ENCODE measurements at regions not wholly inside any gene's neighbourhood (a gene's known extent, or its start where the extent isn't known, plus 50 kb on each side); places are given as distances from the start of the nearest gene placed in this dataset.
"Not testable (repeated sequence)": the region's sequence is repeated elsewhere in the genome, so short reads cannot be mapped to it uniquely, and the experiment has no call there.

DNA sequence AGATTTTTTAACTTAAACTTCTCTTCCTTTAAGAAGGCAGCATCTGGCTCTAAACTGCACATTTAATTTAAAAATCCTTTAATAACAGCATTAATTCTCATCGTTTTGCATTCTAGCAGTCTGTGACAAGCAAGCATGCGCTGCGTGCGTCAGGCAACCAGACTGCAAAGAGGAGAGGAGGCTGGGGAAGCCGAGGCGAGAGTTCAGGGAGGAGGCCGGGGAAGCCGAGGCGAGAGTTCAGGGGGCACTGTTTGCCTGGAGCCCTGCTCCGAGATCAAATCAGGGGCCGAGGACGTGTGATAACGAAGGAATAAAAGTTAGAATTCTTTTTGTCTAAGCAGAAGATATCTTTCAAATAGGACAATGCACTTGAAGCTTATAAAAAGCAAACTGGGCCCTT is 435.7 kb downstream of the EFNB2 start:
- no peak for DNase-seq (ENCODE audit: low read depth, low spot score)

DNA sequence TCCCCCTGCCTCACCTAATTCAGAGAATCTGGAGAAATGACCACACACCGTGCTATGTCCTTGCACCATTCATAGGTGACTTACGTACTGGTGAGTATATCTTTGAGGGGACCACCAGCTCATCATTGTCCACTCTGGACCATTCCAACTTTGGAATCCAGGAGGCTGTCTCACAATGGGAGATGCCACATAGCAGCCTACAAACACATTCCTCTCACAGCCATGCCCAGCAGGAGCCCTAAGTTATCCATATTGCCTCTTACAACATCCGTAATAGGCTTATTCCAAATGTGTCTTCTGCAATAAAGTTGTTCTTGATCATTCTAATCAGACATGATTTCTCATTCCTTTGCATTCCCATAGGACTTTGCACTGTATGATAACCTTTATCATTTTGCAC is 436.7 kb downstream of the EFNB2 start:
- DNase-seq (ENCODE audit: low read depth, low spot score): no peak

DNA sequence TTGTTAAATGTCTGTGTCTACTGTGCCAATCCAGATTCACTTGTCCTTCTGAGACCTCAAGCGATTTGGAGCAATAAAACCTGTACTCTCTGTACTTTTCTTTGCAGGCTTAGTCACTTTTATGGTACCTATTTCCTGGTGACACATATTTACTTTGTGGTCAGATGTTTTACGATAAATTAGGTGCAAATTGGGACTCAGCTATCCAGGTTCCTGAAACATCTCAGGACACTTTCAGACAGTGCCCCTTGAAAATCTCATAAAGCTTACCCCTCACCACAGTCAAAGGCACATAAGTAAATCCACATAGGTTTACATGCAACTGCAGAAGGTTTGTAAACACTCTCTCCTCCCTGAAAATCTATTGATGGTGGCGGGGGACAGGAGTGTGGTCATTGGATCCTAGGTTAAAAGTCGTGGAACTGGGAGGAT is 438.8 kb downstream of the EFNB2 start:
- DNase-seq (ENCODE audit: low read depth, low spot score): no peak

DNA sequence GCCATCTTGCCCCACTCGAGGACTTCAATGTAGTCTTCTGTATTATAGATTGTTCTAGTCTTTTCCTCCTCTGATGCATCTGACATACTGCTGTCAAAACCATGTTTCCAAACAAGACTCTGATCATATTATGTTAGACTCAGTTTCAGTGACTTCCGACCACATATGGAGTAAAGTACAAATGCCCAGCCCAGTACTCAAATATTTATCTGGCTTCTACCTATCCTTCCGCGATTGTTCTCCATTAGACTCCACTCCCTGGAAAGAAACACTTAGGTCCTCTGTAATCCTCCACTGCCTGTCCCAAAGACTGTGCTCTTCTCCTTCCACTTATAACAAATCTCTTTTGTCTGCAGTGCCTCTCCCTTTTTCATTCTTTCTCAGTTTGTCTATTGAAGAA is 439.5 kb downstream of the EFNB2 start:
- DNase-seq (ENCODE audit: low read depth, low spot score): no peak

DNA sequence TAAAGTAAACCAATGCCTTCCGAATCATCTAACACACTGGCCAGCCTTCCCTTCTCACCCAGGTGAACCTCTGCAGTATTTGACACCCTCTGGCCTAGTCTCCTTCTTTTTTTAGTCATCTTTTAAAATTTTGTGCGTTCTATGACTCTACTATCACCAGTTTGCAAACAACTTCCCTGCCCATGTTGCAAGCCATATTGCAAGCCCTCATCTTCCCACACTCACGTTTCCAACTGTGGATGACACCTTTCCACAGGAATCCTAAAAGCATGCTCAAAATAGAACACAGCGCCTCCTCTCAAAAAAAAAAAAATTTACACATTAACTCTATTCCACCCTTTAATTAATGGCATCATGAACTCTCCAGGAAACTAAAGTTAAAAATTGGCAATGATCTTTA is 440.1 kb downstream of the EFNB2 start:
- DNase-seq (ENCODE audit: low read depth, low spot score): no peak

DNA sequence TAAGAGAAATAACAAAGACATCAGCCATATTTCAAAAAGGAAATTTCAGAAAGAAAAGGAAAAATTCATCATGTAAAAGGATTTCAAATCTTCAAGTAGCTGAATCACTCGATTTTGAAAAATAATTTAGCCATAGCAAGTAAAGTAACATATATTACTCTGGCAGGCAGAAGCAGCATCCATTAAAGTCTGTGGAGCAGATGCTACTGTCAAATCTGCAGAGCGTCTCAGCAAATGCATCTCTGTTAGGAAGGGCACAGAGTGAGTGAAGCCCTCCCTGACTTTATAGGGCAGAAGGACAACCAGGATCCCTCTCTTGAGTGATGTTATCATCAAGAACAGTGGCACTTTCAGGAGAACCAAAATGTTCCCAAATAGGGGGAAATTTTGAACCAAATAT is 445.5 kb downstream of the EFNB2 start:
- no peak for DNase-seq (ENCODE audit: low read depth, low spot score)

DNA sequence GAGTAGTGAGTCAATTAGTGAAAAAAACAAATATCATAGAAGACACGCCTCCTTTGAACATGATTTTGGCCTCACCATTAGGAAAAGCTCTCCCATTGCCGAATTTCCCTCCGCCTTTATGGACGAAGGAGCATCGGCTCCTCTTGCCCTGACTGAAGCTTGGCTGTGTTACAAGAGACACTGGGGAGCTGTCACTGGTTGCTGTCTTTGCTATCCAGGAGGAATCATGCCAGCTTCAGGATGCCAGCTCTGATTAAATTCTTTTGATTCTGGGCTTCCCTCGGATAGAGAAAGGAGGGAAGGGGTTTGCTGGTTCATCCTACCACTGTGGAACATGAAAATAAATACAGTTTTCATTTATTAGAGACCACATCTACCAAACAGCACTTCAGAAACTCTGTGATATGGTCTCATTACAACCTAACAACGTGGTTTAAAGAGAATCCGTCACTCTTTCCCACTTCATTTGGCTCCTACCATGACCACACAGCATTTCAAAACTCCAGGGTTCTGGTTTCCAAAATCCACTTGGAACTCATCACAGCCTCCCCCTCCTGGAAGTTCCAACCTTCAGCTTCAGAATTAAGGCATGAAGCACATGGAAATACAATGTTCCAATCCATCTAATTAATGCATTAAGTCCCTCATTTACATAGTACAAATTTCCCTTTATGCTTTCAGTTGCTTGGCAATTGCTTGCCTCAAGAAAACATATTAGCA is 446.0 kb downstream of the EFNB2 start:
- no peak for DNase-seq (ENCODE audit: low read depth, low spot score)

DNA sequence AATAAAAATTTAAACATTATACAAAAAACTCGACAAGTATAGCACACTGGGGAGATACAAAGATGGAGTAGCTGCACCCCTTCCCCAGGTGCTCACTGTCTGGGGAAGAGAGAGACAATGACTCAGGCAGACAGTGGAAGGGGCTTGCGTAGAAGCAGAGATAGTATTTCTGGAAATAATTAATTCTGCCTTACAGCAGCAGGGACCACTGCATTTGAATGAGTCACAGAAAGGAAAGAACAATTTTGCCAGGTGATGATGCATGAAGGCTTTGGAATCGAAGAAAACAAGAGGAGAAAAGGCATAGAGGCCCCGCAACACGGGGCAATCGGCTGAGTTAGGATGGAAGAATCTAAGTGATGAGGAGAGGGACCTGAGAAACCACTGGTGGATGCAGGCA is 447.4 kb downstream of the EFNB2 start:
- DNase-seq (ENCODE audit: low read depth, low spot score): no peak

DNA sequence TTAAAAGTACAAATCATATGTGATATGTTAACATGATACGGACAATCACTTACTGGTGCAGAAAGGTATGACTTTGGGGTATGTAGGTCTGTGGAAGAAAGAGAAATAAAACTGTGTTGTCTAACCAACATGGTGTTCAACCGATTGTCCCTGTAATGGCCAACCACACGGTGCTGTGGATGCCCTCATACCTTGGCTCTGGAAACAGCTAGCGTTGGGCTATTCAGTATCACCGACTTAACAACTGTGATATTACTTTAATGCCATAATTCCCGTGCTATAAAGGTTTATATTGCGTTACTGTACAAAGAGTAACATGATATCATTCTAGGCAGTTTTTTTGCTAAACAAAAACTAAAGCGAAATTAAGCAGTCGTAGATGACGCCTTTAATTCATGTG is 448.3 kb downstream of the EFNB2 start:
- DNase-seq (ENCODE audit: low read depth, low spot score): no peak

DNA sequence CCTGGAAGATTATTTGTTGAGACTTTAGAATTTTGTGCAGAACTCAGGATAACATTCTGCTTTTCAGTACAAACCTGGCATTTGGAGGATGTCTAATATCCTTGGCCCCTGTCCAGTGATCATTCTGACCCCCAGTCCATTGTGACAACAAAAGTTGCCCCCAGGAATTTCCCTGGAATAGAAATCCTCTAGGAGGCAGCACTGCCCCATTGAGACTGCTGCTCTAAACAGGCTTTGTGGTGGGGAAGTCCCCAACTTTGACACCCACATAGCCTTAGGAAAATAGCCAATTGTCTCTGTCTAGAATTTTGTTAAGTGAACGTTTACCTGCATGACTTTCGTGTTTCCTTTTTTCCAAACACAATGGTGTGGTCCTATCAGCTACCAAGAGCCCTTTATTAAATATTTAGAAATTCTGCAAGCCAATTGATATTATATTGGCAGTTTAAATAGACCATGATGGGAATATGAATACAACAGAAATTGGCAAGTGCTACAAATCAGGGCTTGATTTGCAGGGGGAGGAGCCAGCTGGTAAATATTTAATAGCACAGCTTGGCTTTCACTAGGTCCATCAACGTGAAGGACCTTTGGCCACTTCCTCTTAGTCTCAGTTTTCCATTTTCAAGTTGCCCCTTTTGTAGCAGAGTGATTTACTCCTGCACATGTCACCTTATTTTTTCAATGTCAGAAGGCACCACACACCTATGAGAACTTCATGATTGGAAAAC is 451.7 kb downstream of the EFNB2 start:
- DNase-seq (ENCODE audit: low read depth, low spot score): peak; percentile 58

DNA sequence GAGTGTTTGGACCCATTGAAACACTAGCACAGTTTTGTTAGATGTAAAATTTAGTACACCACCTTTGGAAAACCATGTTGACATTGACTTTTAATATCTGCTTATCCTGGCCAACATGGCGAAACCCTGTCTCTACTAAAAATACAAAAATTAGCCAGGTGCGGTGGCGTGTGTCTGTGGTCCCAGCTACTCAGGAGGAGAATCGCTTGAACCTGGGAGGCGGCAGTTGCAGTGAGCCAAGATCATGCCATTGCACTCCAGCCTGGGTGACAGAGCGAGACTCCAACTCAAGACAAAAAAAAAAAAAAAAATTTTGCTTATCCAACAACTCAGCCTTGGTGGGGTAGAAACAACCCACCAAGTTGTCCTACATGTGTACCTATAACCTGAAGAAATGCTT is 454.2 kb downstream of the EFNB2 start:
- DNase-seq (ENCODE audit: low read depth, low spot score): not testable (repeated sequence)

DNA sequence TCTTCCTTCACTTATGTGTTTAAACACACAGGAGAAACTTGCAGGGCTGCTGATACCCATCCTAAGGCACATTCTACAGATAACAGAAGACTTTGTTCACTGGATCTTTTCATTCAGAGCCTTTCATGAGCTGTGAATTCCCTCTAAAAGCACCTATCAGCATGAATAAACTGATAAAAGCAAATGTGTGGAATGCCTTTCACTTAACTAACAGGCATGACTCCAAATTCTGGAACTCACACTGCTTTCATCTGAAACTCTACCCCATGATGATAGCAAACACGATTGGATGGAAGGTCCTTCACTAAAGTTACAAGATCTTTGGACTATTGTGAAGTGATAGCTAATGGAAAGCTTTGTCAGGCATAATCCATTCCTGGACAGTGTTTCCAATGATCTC is 457.3 kb downstream of the EFNB2 start:
- no peak for DNase-seq (ENCODE audit: low read depth, low spot score)

DNA sequence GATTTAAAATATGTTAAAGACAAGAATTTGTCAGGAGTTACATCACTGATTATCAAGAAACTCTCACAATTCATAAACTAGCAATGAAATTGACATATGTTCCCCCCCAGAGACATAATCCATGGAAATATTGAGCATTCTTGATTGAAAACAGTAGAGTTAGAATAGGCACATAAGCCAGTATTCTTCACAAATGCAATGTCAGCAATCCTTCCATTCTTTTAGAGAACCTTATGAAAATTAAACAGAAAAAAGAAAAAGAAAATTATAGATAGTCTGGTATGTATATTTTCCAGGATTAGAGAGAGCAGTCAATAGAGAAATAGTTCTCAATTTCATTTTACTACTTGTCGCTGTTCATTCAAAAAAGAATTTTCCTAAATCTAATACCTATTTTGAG is 458.4 kb downstream of the EFNB2 start:
- DNase-seq (ENCODE audit: low read depth, low spot score): no peak

DNA sequence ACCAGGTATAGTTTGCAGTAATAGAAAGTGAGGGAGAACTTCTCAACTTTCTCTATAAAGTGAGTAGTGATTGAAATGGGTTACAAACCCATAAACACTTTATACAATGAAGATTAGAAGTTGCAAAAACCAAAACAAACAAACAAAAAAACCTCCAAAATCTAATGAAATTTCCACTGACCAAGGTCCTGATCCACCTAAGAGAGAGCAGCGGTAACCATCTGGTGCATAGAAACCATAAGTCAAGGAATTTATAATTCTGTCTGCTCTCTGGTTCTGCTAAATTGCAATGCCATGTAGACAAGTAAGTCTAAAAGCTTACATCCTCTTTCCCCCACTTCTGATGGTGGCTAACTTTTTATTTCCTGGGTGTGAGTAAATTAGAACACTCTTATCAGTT is 463.4 kb downstream of the EFNB2 start:
- no peak for DNase-seq (ENCODE audit: low read depth, low spot score)

DNA sequence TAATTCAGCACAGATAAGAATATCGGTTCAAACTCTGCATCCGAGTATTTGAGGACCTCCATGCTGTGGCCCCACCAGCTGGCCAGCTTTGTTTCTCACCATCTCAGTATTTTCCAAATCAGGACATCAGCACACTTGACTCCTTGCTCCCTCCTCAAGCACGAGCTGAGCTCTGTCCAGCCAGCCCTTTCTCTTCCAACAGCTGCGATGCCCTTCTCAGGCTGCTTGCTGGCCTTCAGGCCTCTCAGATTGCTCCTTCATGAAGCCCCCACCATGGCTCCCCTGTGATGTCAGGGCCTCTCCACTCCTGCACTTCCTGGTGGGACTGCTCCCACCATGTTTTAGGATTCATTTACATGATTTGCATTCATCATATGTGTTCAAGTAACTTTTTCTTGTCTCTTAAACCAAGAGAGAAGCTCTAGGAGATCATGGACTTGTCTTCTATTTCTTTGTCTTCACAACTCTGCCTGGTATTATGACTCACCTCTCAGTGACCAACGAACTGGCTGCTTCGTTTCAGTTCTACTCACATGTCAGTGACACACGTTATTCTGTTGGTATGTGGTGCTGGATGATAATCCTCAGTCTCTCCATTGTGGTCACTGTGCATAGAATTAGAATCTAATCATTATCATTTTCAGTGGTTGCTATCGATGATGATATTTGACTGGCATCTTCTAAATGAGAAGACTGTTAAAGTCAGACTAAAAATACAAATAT is 471.7 kb downstream of the EFNB2 start:
- no peak for DNase-seq (ENCODE audit: low read depth, low spot score)

DNA sequence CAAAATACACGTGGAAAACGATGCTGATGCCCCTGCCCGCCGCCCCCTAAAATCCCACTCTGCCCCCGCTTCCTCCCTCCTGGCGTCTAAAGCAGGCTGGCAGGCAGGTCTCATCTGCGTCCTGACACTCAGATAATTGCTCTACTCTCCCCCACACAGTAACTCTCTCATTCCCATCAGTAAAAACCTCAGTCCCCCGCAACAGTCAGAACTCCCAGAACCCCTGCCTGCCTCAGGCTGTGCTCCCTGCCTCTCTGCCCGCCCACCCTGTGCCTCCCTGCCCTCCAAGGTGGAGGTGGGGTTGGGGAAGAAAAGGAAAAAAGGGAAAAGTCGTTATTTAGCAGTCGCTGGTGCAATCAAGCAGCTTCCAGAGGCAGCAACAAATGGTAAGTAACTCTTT is 473.7 kb downstream of the EFNB2 start:
- DNase-seq (ENCODE audit: low read depth, low spot score): no peak

DNA sequence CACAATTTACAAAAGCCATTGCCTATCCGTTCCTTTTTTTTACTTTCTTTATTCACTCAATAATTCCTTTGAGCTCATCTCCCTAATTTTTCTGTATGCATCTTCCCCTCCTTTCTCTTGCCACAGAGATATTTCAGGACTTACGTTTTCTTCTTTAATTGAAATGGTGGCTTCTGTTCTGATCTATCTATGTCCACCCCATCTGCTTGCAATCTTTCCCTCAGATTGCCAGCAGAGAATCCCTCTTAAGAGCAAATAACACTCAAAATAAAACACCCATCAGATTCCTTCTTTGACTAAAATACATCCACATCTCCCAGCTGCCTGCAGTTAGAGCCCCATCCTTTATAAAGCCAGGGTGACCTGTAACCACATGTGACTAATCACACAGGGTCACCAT is 478.6 kb downstream of the EFNB2 start:
- no peak for DNase-seq (ENCODE audit: low read depth, low spot score)

DNA sequence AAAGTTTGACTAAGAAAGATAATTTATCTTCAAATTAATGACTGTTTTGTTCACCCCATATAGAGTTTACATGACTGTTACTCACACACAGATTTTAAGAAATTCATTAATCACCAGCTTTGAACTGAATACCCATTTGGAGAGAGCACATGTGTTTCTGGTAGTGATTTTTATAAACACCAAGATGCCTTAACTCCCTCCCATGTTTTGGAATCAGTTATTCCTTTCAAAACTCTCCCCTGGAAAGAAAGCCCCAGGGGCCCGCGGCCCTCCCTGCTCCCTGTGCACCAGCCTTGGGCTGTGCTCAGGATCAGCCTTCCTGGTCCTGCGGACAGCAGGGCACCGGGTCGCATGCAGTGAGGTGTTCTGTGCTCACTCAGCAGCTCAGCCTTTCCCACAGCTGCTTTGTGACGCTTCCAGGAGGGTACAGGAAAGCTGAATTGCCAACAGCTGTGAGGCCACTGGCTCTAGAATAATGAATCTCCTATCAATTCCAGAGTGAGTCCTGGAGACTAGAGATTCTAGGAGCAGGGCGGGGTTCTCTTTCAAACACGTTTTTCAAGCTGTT is 483.2 kb downstream of the EFNB2 start:
- peak; percentile 39 for DNase-seq (ENCODE audit: low read depth, low spot score)

DNA sequence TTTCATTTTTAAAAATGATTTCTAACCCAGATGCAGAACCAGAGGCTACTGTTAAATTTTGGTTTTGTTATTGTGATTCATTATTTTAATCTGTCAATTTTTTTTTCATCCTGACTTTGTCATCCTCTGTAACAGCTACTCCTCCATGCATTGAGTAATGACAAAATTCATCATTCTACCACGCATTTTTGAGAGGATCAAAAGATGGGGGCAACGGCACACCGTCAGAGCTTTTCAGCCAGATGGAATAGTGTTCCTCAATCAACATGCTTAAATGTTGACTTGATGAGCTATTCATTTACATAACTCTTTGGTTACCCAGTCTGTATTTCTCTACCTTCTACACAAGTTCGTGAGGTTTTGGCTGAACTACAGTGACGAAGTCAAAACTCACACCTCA is 486.3 kb downstream of the EFNB2 start:
- no peak for DNase-seq (ENCODE audit: low read depth, low spot score)

DNA sequence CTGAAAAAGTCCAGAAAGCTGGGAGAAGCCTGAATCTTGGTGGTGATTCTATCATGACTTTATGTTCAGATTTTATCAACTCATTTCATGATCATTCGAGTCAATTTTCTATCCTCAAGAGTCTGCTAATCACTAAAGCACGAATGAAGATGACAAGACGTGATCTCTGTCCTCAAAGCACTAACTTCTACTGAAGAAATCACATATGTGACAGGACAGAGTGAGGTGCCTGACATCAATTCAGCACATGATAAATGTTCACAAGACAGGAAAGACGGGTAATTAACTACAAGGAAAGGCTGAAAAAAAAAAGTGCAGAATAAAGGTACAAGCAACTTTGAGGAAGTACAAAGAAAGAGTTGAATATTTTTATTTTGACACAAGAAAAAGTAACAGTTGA is 487.1 kb downstream of the EFNB2 start:
- no peak for DNase-seq (ENCODE audit: low read depth, low spot score)

DNA sequence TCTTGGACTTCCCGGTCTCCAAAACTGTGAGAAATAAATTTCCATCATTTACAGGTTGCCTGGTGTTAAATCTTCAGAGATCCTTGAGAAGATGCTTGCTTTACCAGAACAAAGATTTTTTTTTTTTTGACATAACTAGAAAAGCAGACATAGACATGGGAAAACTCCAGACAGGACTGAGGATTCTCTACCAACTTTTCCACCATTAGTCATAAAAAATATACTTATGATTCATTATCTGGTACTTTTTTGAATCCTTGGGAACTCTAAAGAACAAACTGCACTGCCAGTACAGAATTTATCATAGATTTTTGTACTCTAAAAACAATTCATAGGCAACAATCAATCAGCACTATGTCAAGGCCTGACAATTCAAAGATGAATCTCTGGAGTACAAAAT is 487.6 kb downstream of the EFNB2 start:
- no peak for DNase-seq (ENCODE audit: low read depth, low spot score)

DNA sequence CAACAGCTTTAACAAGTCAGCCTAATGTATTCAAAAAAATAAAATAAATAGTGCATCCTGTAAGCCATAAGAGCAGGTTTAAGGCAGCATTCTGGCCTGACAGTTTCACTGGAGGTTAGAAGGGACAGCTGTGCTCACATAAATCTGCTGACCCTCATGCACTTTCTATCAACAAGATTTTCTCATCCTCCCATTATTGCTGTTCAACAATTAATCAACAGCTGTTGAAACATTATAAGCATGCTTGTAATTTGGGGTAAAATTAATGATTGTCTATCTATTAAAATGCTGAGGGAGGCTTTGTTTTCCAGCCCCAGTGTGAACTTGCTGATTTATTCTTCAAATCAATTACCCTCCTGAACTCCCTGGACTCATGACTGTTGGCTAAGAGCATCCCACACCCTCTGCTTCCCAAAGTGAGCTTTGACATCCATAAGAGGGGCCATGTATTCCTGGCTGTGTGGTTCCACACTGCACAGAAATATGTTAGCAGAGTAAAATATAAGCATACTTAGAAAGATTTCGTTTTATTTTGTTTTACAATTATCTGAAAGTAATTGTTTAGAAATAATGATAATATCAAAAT is 492.4 kb downstream of the EFNB2 start:
- DNase-seq (ENCODE audit: low read depth, low spot score): no peak

All from ELF-1 (cell line).